Erythroblast (primary cell): ENCODE measurements at regions not wholly inside any gene's neighbourhood (a gene's known extent, or its start where the extent isn't known, plus 50 kb on each side); places are given as distances from the start of the nearest gene placed in this dataset.
"Not testable (repeated sequence)": the region's sequence is repeated elsewhere in the genome, so short reads cannot be mapped to it uniquely, and the experiment has no call there.

Source experiments
- DNase-seq, 2 experiments: peaks; one replicate each; lab custom pipeline; 2025; lab: John Stamatoyannopoulos, UW
- GATA1 ChIP-seq: IDR thresholded peaks from 2 replicates; pipeline ENCODE4 v1.6.1; 2011; ENCODE audit warnings: low read depth, mild to moderate bottlenecking, control low read depth, low read length, moderate library complexity
- POLR2A ChIP-seq: IDR thresholded peaks from 2 replicates; pipeline ENCODE4 v1.6.1; 2011; ENCODE audit warnings: mild to moderate bottlenecking, low read length

DNA sequence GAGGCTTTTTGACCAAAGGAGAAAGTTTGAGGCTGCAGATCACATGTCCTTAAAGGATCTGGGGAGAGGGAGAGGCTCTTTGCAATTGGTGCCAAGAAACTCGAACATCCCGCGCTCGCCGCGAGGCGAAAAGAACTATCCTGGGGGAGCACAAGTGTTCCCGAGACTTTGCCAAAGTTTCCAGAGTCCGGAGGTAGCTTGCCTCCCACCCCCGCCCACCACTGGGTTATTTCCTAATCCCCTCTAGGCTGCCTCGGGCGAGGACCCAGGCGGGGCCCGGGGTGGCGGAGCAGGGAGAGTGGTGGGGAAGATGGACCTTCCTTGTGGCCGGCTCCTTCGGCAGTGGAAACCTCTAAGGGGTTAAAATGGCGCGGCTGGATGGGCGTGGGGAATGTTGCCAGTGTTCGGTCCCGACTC, 114.5 kb downstream of the KCNRG start:
- TF ChIP-seq POLR2A, result no peak
- TF ChIP-seq GATA1, result no peak
- no peak for DNase-seq

DNA sequence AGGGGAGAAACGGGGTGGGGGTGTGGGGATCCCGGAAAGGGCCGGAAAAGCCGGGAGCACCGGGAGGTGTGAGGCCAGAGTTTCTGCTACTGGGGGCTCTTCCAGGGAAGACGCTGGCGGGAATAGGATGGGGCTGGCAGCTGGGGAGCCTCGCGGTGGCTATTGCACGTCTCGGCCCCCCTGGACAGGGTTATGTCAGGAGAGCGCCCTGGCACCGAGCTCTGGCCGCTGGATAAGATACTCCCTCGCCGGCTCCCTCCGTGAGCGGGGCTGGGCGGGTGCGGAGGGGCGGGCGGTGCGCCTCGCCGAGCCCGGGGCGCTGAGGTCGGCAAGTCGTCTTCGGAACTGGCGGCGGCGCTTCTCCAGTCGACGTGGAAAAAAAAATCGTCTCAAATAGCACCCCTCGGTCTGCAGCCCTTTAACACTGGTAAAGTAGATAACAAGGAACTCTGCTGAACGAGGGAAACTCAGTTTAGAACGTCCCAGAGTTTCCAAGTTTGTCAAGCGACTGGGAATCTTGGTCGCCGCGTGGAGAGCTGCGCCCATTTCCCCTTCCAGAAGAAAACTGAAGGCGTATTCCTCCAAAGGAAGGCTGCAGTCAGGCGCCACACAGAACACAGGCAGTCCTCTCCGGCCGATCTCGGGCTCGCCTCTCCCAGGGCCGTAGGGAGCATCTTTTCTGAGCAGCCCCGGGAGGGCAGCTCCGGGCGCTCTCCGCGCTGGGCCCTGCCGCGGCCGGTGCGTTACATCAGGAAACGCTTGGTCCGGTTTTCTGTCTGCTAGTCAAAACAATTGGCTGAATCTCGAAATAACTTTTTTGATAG, 115.1 kb downstream of the KCNRG start:
- TF ChIP-seq GATA1 (no peak), POLR2A (no peak)
- peak; percentile 63 to 72 for DNase-seq

DNA sequence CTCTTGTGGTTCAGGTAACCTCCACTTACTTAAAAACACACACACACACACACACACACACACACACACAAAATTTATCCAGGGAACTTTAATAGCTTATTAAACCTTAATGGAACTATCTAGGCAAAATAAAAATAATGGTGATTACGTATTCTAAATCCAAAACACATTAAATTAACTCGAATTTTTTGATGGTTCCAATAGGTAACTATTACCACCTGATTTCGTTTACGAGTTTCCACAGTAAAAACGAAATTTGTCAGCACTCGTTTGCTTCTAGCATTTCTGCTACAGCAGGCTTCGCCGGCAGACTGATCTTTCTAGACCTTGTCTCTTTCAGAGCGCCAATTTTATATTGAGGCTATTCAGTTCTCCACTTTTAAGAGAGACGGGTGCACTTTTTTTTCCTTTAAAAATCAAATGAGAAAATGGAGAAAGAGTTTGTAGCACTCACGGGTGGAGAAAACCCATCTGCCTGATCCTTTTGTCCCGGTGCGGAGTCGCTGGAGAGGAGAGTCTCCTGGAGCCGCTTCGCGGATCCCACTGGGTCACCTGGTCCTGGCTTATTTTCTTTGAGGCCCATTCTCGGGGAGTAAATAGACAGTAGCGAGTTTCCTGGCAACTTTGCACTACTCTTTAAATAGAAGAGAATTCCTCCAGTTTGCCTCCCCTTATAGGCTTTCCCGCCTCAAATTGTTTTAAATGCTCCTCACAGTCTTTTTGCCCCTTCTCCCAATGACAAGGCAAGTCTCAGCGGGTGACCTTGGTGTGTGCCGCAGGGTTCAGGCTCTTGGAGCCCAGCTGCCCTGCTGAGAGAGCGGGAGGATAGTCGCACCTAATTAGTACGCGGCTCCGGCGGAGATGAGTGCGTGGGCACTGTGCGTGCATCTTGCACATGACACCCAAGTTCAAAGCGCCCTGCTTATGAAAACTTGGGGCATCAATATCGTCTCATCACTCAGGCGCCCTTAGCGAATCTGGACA, 117.0 kb downstream of the KCNRG start:
- DNase-seq, result no peak
- TF ChIP-seq GATA1 (no peak), POLR2A (no peak)

DNA sequence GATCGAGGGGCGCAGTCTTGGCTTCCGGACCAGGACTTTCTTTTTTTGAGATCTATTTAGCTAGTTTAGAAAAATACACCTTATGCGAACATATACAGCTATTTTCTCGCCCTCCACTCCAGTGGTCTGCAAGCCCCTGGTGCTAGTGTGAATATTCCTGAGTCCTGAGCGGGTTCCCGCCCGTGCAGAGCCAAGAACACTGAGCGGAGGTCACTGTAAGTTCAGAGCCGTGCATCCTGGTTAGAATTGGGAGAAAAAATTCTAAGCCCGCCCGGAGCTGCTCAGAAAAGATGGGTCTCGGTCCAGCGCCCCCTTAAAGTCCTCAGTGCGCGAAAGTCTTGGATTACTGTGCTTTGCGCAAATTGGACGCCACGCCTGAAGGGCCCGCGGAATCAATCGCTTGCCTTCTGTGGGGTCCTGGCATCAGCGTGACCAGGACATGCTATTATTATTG, 117.7 kb downstream of the KCNRG start:
- DNase-seq, result no peak
- TF ChIP-seq GATA1, result no peak
- no peak for TF ChIP-seq POLR2A

DNA sequence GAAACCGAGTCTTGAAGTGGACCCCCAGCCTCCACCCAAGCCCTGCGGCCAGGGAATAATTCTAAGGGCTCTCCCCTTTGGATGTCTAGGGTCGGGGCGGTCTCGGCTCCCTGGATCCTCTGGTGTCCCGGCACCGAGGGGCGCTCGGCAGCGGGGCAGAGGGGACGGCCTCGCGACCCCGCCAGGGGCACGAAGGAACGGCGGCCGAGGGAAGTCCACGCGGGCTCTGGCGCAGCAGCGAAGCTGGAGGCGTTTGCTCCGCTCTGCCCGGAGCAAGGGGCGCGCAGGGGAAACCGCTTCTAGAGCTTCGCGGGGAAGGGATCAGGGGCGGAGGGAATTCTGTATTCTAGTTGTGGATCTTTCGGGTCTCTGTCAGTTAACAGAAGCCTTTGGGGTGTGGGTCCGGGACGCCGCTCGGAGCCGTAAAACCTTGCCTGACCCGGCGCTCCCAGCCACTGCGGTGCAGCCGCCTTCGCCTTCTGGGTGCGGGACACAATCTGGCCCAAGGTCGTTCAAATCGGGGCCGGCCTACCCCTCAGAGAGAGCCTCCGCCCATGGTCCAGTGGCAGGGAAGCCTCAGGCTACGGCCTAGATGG, 118.2 kb downstream of the KCNRG start:
- DNase-seq, result no peak
- no peak for TF ChIP-seq GATA1
- TF ChIP-seq POLR2A, result no peak

DNA sequence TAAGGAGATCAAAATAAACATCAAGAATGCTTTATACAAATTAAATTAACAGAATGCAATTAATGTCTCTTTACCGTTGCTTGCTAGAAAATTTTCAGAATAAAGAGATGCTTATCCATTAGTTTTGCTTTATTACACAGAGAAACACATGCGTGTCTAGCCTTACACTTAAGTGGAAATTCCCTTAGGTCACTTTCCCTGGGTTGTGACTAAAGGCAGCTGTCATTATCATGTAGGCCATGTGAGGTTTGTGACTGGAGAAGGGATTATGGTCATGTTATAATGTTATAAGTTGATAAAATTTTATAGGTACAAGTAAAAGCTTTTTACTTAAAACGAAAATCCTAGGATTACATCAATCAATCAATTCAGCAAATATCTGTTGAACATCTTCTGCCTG, 121.0 kb downstream of the KCNRG start:
- TF ChIP-seq POLR2A (no peak), GATA1 (no peak)
- DNase-seq, result no peak

DNA sequence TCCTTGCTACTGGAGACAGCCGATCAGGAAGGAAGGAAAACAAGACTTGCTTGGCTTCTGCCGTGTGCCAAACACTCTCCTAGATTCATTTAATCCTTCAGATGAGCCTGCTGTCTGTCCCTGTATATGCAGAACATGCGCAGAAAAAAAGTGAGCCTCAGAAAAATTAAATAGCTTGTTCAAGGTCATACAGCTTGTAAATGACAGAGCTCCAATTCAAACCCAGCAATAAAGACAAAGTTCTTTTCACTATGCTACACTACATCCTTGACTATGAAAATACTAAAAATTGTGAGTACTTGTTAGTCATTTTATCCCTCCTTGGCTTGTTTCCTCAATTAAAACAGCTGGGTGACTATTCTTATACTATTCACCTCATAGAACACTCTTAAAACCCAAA, 121.4 kb downstream of the KCNRG start:
- TF ChIP-seq GATA1 (no peak), POLR2A (no peak)
- DNase-seq, result no peak

DNA sequence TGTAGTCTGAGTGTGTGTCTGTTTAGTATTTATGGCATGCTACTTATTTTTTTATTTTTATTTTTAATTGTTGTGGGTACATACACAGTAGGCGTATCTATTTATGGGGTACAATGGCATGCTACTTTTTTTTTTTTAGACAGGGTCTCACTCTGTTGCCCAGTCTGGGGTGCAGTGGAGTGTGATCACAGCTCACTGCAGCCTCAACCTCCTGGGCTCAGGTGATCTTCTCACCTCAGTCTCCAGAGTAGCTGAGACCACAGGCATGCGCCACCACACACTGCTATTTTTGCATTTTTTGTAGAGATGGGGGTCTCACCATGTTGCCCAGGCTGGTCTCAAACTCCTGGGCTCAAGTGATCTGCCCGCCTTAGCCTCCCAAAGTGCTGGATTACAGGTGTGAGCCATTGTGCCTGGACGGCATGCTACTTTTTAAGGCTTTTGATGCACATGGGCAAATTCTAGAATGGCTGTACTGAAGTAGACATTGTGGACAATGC, 124.2 kb downstream of the KCNRG start:
- not testable (repeated sequence) for DNase-seq

DNA sequence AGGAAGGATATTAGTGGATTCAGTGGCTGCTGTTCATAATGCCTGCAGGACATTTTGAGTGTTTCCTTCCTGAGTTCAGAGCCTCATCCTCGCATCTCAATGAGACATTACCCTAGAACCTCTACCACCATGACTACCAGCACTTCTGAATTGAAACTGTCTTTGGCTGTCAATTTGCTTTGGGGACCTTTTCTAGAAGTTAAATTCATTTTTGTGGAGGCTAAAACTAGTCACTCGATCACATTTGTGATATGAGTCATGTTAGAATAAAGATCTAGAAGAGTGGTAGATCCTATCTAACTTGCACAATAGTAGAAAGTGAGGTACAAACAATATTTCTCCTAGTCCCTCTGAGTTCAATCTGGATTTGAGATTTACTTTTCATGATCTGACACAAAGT, 124.9 kb downstream of the KCNRG start:
- no peak for DNase-seq
- TF ChIP-seq POLR2A, result no peak
- no peak for TF ChIP-seq GATA1

DNA sequence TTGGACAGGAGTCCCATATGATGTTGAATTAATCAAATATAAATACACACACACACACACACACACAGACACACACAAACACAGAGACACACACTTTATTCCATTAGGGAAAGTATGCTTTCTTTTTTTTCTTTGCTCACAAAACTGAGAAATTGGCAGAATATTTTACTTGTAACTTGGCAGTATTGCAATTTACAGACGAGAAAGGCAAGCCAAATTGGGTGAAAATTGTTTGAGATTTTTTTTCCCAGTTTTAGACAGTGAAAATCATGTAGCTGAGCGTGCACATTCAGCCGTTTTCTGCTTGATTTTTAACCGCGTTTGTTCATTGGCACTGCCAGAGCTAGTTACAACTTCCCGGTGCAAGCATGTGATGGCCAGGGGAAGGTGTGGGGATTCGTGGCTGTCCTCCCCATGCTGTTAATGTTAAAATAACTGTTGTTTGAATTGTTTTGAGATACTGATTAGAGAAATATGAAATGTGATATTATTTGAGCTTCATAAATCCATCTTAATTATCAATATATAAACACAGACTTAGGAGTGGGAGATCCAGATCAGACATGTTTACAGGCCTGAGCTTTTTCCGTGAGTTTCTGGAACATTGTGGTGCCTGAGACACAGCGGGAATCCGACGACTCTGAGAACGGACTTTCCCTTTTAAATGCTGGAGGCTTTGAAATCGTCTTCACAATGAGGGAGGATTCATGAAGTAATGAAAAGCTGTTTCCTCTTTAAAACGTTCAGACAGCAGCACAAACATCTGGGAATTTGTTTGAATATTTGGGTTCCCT, 125.5 kb downstream of the KCNRG start:
- DNase-seq, result no peak
- TF ChIP-seq GATA1 (no peak), POLR2A (no peak)

DNA sequence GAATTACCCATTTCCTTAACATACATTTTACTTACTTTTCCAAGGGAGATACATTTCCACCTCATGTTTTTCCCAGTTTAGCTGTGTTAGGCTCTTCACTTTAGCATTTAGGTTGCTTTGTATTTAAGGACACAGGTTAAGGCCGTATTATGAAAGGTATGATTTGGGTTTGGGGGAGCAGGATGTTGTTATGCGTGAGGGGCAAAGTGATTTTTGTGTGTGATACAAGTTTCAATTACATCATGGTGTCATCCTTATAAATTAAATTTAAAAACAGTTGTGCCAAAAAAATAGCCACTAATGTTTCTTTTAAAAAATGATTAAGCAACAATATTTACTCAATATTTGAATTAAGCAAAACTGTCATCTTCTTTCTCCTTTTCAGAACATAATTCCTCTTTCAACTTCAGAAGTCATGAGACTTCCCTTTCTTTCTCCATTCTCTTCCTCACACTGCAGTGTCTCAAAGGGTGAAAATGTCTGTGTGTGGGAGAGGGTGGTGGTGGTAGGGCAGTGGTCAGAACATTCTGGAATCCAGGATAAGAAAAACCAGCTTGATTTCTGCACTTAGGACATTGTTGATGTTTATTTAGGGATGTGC, 126.2 kb downstream of the KCNRG start:
- no peak for DNase-seq
- TF ChIP-seq POLR2A, result no peak
- no peak for TF ChIP-seq GATA1
